HG03460 (cell line): ENCODE measurements at regions not wholly inside any gene's neighbourhood (a gene's known extent, or its start where the extent isn't known, plus 50 kb on each side); places are given as distances from the start of the nearest gene placed in this dataset.
"Not testable (repeated sequence)": the region's sequence is repeated elsewhere in the genome, so short reads cannot be mapped to it uniquely, and the experiment has no call there.

Source experiments
- ATAC-seq: cut with Tn5 transposase; IDR thresholded peaks from one replicate; pipeline ENCODE4 v1.9.1; 2021; ENCODE audit not compliant: unreplicated experiment

DNA sequence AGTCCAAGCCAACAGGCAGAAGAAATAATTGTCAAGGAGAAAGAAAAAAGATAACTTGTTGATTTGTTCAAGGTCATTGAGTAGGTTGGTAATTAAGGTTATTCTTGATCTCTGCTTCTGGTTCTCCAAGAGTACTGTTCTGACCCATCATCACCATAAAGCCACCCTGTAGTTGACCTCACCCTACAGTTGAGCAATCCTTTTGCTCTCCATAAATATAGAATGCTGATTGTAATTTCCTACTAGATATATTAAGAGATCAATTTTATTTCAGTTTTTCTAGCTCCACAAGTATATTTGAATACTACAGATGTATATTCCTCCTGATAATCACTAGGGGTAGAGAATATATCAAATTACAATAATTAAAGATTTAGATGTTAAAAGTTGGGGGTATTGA is 350.5 kb upstream of the PDE3A start:
- ATAC-seq: no peak

DNA sequence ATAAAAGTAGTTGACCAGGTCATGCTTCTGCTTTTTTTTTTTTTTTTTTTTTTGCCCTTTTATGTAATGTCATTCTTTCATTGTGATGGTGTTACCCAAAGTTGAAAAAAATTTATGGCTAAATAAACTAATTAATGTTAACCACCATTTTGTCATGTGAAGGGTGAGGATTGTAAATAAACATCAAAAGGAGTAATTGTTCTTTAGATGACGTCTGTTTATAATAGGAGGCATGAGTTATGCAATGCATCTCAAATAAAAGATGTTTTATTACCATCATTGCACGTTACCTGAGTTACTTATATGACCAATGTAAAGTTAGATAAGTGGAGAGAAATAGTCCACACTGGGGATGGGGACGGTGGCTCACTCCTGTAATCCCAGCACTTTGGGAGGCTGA is 349.9 kb upstream of the PDE3A start:
- no peak for ATAC-seq

- ATAC-seq: no peak
These were observed 344.1 kb upstream of the PDE3A start for GRCh38 chr12:20024194-20024593.

- ATAC-seq: no peak
These were observed 340.3 kb upstream of the PDE3A start for GRCh38 chr12:20028033-20028432.

GRCh38 chr12:20030826-20031225 is 337.5 kb upstream of the PDE3A start:
- no peak for ATAC-seq

DNA sequence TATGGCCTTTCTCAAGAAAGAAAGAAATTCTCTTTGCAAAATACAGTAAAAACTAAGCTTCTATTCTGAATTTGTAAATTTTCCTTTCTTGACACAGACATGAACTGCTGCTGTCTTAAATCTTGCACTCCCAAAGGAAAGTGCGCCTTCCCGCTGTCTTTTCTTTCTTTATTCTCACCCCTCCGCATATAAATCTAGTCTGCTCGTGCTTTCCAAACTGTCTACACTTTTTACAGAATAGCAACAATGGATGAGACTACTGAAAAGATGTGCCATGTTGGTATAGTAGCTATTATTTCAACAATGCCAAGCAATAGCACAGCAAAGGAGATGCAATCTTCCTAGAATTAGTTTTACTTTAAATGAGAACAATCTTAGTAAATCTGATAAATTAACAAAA is 328.8 kb upstream of the PDE3A start:
- ATAC-seq: no peak

- ATAC-seq: no peak
These were observed 328.2 kb upstream of the PDE3A start for GRCh38 chr12:20040184-20040583.

- no peak for ATAC-seq
These were observed 327.5 kb upstream of the PDE3A start for GRCh38 chr12:20040831-20041230.

DNA sequence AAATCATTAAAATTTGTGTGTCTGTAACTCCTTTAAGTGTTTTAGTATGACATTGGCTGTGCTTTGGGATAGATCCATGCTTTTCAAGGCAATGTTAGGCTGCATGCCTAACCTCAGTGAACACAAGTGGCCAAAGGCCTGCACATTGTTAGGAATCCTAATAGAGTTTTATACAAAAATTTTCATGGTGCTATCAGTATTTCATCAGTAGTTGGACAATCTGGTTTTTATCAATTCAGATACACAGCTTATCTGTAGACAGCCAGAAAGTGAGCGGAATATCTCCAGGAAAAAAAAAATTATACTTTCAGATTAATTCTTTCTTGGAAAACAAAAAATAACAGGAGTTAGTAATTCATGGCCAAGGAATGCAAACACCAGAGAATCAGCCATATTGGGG is 324.0 kb upstream of the PDE3A start:
- no peak for ATAC-seq

GRCh38 chr12:20044846-20045245 is 323.5 kb upstream of the PDE3A start:
- ATAC-seq: no peak

DNA sequence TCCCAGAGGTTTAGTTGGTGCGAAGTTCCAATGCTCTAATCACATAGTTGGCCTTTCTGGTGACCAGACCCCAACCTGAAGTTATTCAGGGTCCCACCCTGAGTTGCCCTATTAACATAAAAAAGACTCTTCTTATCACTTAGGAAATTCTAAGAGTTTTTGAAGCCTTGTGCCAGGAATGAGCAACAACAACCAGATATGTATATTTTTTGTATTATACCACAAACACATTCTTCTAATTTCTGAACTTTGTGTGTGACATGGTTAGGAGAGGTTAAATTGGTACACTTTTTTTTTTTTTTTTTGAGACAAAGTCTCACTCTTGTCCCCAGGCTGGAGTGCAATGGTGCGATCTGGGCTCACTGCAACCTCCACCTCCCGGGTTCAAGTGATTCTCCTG is 320.4 kb upstream of the PDE3A start:
- no peak for ATAC-seq

DNA sequence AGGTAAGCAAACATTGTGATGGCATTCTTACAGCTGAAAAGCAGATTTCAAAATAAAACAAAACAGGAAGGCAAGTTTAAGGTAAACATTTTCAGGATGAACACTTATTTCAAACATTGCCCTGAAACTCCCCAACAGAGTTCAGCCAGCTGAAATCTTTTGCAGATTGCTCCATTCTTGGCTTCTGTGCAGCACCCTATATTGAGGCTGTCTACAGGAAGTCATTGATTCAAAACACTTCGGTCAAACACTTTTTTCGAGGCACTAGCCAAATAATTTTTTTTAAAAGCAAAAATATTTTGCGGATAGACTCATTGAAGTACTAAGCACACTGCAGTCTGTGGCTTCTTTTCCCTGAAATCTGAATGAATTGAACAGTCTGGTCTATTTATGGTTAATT is 318.1 kb upstream of the PDE3A start:
- no peak for ATAC-seq

DNA sequence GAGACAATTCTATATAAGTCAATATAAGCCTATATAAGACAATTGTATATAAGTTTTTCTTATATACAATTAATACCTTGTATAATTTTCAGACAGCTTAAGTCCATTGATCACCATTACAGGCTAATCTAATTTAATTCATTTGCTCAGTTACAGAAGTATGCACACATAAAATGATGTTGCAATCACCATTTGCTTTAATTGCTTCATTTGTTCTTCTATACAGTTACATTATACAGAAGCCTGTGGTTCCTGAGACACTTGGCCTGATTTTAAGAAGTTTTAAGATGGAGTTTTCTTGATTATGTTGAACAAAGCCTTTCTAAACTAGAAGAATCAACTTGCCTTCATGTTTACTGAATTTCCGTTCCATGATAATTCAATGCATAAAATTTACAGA is 314.6 kb upstream of the PDE3A start:
- ATAC-seq: no peak

- ATAC-seq: no peak
These were observed 312.5 kb upstream of the PDE3A start for GRCh38 chr12:20055856-20056255.

GRCh38 chr12:20057398-20057797 is 310.9 kb upstream of the PDE3A start:
- no peak for ATAC-seq

DNA sequence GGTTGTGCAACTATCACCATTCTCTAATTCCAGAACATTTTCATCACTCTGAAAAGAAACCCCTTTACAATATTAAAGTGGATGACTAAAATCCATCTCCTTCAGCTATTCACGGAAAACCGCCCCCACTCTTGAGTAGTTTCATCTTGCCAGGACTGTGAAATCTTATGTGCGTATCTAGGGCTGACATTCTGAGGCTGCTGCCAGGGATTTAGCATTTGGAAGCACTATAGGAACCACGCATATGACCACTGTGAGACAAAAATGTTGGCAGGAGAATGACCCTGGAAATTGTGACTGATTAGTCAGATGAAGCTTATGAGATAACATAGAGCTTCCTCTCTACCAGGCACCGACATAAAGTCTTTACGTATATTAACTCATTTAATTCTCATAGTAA is 305.2 kb upstream of the PDE3A start:
- ATAC-seq: no peak

DNA sequence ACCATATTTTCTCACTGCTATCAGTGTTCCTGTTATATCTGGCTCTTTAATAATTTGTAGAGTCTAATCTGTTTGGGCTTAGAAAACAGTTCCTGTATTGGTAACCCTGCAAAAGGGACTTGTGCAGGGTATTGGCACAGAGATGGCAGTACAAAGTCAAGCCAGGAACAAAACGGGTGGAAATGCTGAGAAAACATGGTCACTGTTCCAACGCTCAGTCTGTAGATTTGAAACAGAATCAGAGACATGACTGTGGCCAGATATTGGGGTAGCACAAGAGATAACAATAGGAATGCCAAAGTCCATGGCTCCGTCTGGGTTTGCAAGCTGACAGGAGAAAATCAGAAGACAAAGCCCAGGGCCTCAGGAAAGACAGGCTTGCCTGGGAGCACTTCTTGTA is 290.7 kb upstream of the PDE3A start:
- no peak for ATAC-seq

- no peak for ATAC-seq
These were observed 279.3 kb upstream of the PDE3A start for GRCh38 chr12:20089077-20089476.

GRCh38 chr12:20093190-20093810 is 275.0 kb upstream of the PDE3A start:
- not testable (repeated sequence) for ATAC-seq

DNA sequence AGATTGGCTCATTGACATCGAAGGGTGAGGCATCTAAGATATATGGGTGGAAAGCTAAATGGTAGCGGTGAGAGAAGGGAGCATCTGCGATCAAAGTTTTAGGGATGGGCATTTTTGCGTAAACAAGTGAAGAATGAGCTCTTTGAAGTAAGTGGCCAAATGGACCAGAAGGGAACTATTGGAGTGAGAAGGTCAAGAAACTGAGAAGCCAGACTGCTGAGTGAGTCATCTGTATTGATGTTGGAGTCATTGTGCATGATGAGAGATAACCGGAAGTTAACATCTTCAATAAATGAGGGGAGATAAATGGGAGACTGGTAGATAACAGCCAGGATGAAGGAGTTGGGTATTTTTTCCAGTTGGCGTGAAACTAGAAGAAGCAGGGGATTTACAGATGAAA is 271.9 kb upstream of the PDE3A start:
- ATAC-seq: no peak

GRCh38 chr12:20097626-20098025 is 270.7 kb upstream of the PDE3A start:
- ATAC-seq: no peak

DNA sequence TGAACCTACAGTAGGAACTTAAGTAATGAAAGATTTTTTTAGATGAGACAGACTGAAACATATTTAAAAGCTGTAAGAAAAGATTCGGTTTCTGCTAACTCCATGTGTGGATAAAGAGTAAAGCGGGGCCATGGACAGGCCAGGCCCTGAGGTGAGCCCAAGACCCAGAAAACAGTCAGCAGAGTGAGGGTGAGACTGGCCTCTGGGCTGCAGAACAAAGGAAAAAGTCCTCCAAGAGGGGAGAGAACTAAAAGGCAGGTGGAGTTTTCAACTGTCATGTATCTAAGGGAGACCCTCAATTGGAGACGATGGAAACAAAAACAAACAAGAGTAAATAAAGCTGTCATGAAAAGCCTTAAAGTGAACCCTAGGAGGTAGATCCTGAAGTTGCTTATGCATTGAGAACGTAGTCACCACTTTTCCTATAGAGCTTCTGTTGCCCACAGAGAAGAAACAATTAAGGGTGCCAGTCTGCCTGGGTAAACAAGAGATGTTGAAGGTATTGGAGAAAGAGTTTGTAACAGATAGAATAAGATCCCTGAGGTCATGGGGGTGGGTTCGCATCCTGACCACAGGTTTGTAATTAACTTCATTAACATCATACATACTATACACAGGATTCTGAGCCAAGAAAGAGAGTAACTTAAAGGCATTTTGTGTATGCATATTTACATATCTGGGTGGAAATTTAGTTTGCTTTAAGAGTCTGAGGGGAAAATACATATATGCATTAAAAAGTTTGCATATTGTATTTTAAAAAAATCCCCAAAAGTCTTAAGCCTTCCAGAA is 268.7 kb upstream of the PDE3A start:
- ATAC-seq: no peak

GRCh38 chr12:20101046-20101445 is 267.3 kb upstream of the PDE3A start:
- ATAC-seq: no peak
